ENCODE measurements at regions not wholly inside any gene's neighbourhood (a gene's known extent, or its start where the extent isn't known, plus 50 kb on each side); places are given as distances from the start of the nearest gene placed in this dataset.
"Not testable (repeated sequence)": the region's sequence is repeated elsewhere in the genome, so short reads cannot be mapped to it uniquely, and the experiment has no call there.

DNA sequence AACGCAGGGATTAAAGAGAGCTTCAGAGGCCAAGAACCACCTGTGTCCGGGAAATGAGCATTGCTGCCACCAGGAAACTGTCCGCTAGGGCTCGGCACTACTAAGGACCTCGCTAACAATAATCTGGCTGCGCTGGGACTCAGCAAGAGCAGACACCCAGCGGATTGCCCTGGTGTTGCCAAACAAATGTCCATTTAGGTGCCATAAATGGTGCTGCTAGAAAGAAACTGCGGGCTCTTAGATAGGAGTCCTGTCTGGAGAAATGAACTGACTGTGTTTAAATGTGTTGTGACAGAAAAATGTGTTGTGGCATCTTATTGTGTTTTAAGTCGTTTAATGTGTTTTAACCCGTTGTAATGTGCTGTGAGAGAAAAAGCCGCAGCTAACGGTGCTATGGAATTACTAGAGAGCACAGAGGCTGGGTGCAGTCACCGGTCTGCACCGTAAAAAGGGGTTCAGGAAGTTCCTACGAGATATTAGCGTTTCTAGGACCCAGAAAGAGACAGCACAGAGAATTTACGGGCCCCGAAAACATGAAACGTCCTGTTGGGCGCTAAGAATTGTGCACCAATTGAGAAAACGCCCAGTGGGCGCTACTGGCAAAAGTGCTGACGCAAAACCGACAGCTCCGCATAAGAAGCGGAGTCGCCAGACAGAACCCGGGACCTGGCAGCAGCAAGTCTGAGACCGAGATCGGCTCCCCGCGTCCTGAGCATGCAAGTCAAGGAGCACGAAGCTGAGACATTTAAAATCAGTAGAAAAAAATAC, 90.6 kb downstream of the ANXA2R start:
- DNase-seq = no peak

DNA sequence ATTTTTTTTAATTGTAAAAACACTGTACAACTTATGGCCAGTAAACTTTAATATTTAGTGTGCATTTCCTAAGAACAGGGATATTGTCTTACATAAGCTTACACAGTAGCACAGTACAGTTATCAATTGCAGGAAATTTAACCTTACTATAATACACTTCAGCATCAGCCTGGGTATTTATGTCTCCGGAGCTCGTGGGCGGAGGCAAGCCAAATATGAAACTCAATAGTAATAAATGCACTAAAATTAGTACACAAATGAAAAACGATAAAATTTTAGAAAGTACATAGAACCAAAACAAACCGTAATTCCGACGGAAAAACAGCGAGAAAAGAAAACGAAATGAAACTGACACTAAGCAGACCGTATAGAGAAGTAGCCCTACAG, 91.2 kb downstream of the ANXA2R start:
- DNase-seq = no peak

DNA sequence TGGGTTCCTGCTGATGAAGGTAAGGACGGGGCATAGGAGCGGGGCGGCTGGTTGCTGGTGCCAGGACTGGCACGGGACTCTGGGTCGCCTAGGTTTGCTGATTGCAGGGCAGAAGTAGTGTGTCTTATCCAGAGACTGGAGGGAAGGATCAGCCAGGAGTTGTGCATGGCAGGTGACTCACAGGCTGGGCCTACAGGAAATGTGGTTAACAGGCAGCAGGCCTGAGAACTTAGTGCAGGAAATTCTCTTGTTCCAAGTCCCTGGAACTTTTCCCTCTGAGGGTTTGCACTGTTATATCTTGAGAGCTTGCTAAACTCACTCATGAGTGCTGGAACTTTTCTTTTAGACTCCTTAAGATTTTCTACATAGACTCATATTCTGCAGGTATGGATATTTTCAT, 95.1 kb downstream of the ANXA2R start:
- no peak for DNase-seq

DNA sequence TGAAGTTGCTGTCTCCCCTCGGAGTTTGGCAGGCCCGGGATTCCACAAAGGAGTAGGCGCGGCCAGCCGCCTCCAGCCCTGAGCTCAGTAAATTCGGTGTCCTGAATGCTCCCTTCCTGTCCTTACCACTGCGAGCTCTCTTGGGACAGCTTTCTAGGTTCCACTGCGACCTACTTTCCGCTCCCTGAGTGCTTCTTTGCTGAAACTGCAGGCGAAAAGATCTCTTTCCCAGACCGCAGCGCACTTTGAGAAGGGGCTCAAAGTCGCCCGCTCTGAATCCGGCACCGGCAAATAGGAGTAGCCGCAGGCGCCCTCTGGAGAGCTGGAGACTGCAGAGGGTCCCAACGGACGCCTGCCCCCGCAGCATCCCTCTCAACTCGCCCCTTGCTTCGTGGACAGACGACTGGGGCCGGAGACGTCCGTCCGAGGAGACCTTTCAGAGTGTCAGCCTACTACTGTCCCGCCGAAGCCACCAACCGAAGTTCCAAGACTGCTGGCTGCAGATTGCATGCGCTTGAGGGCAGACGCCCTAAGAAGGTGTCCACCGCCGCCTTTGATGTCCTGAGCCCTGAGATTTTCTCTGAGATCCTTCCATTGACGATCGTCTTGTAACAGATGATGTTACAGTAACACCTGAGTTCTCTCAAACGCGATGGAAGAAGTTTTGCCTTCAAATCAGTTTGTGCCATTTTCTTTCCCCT, 96.0 kb downstream of the ANXA2R start:
- DNase-seq = no peak

DNA sequence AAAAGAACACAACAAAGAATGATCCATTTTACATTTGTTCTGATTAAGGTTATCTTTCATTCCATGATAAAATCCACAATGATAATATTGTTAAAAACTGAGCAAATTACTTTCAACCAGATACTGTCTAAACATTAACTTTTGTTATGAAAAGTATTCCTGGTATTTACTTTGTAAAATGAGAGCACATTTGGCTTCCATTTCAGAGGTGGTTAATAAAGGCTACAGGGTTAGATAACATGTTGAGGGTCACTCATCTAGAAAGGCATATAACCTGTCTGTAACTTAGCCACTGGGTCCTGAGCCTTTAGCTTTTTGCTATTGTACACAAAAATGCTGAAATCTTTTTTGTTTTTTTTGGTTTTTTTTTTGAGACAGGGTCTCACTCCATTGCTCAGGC, 99.3 kb downstream of the ANXA2R start:
- DNase-seq = no peak

DNA sequence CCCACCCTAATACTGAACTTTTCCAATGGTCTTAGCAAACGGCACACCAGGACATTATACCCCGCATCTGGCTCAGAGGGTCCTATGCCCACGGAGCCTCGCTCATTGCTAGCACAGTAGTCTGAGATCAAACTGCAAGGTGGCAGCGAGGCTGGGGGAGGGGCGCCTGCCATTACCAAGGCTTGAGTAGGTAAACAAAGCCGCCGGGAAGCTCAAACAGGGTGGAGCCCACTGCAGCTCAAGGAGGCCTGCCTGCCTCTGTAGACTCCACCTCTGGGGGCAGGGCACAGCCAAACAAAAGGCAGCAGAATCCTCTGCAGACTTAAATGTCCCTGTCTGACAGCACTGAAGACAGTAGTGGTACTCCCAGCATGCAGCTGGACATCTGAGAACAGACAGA, 108.1 kb downstream of the ANXA2R start:
- DNase-seq = not testable (repeated sequence)

DNA sequence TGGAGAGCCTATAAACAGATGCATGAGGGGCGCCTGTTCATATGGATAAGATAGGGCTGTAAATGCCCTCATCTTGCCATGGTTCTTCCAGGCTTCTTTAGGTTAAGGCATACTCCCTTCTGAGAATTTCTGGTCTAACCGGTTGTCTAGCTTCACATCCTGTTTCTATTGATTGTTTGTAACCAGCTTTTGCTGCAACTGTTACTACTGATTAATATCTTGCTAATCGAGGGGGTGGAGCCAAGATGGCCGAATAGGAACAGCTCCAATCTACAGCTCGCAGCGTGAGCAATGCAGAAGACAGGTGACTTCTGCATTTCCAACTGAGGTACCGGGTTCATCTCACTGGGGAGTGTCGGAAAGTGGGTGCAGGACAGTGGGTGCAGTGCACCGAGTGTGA, 108.7 kb downstream of the ANXA2R start:
- not testable (repeated sequence) for DNase-seq

DNA sequence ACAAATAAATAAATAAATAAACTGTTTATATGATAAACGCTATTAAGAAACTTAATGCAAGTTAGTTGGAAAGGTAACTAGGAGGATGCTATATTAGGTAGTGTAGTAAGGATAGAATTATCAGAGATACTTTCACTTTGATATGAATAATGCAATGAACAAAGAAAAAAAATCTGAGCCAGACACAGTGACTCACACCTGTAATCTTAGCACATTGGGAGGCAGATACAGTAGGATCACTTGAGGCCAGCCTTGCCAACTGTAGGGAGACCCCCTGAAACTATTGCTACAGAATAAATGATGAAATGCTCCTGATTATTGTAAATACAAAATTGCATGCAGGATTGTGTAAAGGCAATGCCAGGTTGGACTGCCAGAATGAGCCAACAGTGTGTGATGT, 109.2 kb downstream of the ANXA2R start:
- DNase-seq = no peak

DNA sequence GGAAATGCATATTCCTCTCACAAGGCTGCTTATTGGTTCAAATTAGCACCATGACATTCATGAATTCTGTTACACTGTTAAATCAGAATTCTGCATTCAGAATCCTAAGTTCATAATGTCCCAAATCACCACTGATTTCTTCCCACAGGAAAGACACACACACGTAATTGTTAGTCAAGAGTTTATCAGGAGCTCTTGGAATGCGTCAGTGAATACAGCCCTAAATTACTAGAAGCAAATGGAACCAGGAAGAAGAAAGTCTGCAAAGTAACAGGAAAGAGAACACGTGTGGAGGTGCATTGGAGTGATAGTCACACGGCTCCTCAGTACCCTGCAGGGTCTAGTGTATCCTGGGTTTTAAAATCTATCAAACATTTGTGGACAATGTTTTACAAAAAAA, 110.2 kb downstream of the ANXA2R start:
- no peak for DNase-seq

DNA sequence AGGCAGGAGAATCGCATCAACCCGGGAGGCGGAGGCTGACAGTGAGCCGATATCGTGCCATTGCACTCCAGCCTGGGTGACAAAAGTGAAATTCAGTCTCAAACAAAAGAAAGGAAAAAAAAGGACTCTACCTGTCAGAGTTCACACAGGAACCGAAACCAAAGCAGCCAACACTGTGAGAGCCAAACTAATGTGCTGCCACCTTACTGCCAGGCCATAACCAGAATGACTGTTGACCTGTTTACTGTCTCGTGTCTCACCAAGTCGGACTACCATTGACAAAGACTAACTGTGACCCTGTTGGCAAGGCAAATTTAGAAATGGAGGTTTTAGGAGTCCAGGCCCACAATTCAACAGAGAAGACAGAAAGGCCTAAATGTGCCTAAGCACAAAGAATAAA, 112.4 kb downstream of the ANXA2R start:
- no peak for DNase-seq

DNA sequence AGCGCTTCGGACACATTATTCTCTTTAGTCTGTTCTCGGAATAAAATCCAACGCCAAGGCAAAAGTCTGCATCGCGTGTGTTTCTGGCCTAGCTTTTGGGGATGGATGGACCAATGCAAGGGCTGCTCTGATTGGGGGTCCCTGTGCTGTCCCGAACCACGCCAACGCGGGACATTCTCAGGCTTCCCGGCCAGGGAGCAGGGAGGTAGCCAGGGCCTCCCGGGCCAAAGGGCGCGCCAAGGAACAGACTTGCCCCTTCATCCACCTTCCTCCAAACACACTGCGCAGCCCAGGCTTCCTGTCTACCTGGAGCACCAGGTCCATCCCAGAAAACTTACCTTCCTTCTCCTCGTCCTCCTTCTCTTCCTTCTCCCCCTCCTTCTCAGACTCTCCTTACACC, 113.0 kb upstream of the SELENOP start:
- no peak for DNase-seq

DNA sequence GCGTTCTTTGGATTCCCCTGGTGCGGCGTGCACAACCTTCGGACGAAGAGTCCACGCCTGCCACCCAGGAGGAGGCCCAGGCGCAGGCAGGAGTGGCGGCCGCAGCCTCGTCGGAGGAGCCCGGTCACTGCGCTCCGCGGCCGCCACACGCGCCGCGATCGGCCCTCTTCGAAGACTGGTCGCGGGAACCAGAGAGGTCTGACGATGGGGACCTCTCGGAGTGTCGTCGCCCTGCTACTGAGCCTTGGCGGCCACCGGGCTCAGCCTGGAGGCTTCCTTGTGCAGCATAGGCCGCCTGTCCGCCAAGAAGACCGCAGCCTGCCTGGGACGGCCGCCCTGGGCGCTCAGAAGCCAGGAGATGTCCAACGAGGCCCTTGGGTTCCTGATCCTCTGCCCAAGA, 112.5 kb upstream of the SELENOP start:
- DNase-seq = no peak

DNA sequence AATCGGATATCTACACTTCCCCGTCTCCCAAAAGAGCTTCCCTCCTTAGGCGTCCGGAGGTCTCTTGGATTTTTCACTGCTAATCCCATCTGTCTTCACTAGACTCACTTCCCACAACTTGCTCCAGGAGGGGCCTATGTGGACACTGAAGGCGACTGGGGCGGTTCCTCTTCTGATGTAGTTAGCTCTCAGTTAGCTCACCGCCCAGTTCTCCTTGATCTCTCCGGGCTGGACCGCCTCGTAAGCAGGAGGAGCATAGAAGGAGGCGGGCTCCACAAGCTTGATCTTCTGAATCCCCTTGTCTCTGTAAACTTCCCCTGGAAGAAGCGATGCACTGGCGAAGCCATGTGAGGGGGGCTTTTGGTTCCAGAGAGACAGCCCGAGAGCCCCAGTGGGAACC, 112.0 kb upstream of the SELENOP start:
- DNase-seq = no peak

DNA sequence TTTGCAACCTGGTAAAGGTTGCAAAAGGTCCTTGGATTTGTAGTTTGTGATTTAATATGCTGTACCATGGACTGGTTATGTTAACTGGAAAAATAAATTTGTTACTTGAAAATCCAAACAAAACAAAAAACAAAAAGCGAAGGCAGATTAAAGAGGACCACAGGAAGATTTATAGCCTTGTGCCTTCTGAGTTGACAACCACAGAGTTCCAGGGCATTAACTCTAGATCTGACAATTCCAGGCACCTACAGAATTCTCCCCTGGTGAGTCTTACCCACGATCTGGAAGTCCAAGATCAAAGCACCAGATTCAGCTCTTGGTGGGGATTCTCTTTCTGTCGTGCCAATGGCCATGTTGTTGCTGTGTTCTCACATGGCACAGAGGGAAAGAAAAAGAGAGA, 107.9 kb upstream of the SELENOP start:
- DNase-seq = no peak

DNA sequence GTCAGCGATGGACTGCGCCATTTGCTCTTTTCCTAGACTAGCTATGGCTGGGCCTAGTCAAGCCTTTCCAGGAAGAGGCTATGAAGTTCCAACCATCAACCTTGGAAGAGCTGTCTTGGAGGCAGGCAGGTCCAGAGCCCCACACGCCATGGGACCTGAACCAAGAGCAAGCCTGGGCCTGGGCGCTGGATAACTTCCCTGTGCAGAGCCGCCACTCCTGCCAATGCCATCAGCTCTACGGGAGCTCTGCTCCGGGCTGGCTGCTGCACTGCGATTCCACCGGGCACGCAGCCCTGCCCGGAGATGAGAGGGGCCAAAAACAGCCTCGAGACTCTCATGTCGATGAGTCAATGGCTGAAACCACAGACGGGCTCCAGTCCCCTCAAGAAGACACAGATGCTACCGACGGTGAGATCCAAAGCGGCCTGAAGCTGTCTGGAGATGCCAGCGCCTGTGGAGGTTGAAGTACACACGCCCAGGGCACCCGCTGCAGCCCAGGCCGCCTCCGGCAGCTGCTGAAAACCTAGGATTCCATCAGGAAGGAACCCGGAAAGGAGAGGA, 103.7 kb upstream of the SELENOP start:
- DNase-seq = no peak

DNA sequence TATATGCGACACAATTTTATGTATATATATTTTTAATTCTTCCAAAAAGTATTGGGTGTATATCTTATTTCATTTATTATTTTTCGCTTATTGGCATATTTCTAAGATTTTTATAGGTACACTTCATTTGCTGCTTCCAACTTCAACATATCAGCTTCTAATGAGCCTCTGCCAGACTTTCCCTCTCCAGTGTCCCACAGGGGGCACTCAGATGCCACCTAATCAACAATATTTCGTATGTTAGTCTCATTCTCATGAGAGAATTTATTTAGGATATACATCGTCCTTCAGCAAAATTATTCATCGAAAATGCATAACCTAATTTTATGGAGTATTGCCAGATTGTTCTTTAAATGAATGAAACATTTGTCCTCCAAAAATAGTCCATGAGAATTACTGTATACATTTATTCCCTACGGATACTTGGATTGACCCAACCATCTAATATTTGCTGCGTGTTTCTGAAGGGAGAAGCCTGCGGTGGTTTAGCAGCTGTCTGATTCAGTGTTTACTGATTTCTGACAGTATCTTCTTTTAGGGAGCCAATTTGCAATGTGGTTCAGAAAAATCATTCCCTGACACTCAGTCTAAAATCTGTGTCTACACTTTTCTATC, 100.6 kb upstream of the SELENOP start:
- peak; percentile 95 for DNase-seq

DNA sequence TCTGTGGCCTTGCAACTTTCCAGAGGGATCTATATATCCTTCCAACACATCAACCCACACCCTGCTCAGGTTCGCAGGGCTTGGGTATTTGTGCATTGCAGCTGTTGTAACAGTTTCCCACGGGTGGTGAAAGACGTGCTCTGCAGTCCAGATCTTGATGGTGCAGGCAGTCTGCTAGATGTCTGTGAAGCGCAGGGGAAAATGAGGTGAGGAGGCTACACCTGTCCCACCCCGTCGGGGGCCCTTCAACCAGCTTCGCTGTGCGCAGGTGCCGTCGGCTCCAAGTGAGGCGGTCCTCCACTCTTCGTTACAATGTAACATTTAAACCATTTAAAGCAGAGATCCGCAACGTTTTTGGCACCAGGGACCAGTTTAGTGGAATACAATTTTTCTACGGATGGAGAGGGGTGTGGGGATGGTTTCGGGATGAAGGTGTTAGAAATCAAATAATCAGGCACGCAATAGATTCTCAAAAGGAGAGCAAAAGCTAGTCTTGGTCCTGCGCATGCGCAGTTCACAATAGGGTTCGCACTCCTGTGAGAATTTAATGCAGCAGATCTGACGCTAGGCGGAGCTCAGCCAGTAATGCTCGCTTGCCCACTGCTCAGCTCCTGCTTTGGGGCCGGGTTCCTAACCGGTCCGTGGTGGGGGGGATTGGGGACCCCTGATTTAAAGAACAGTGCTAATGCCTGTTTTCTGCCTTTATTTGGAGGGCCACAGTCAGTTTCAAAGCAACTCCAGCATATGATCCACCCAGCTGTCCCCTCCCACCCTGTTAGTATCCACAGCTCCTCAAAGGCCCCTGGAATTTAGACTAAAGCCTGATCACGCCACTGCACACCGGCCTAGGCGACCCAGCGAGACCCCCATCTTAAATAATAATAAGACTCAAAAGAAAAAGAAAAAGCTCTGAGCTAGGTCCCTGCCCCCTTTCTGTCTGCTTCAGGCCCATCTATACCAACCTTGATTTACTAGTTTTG, 97.1 kb upstream of the SELENOP start:
- DNase-seq = peak; percentile 99

DNA sequence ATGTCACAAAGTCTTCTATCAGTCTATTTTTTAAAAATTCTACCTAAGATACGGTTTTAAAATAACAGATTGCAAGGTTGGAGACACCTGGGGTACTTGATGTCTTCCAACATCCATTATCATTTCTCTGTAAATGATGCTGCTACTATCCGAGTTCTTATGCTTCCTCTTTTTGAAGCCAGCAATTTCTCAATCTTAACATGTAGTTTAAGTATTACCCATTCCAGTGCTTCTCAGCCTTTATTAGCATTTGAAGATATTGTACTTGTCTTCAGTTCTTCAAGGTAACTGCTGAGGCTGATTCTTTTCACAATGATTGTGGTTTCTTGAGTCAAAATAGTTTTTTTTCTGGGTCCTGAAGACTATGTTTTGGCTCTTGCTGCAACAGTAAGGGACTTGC, 96.4 kb upstream of the SELENOP start:
- no peak for DNase-seq

DNA sequence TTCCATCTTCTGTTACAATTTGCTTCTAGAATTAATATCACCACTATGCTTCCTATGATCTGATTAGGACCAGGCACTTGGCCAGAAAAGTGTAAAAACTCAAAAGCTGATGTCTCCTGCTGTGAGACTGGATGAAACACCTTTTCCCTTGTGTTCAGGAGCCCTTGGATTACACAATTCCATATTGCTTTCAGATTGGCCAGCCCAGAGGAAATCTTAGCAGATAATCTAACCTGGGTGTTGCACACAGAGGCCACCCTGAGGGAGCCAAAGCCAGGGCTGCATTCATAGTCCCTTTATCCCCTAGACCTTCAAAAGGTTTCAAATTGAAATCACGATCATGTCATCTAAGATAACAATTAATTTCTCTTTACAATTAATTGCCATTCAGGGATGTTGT, 94.1 kb upstream of the SELENOP start:
- no peak for DNase-seq

DNA sequence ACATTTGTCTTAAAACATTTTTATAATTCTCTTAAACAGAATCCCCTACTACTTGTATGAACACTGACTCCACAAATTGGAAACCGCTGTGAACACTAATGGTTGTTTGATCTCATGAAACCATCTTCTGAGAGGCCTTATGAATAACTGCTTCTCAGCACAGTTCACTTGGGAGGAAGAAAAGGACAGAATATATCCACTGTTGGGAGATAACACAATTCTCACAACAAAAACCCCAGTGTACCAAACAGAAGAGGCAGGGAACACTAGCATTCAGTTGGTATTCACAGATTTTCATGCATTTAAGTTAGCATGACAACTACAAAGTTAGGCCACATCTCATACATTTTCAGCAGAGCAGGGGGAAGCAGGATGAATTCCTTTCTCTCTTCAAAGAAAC, 89.0 kb upstream of the SELENOP start:
- DNase-seq = no peak

DNA sequence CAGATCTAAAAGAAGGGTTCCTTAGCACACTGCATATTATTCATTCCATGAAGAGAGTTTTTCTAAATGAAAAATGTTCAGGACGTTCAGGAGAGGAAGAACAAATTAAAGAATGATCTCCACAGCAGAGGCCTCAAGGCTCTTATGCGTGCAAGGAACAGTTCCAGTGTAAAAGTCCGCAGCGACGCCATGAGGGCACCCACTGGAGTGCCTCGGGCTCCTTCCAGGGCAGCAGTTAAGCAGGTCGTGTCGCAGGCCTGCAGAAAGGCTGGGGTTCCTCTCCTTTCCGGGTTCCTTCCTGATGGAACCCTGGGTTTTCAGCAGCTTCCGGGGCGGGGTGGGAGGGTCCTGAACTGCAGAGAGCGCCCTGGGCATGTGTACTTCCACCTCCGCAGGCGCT, 87.1 kb upstream of the SELENOP start:
- DNase-seq = no peak

DNA sequence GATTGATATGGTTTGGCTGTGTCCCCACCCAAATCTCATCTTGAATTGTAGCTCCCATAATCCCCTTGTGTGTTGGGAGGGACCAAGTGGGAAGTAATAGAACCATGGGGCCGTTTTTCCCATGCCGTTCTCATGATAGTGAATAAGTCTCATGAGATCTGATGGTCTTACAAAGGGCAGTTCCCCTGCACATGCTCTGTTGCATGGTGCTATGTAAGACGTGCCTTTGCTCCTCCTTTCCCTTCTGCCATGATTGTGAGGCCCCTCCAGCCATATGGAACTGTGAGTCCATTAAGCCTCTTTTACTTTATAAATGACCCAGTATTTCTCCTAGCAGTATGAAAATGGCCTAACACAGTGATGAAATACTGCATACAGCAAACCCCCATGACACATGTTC, 84.8 kb upstream of the SELENOP start:
- no peak for DNase-seq

DNA sequence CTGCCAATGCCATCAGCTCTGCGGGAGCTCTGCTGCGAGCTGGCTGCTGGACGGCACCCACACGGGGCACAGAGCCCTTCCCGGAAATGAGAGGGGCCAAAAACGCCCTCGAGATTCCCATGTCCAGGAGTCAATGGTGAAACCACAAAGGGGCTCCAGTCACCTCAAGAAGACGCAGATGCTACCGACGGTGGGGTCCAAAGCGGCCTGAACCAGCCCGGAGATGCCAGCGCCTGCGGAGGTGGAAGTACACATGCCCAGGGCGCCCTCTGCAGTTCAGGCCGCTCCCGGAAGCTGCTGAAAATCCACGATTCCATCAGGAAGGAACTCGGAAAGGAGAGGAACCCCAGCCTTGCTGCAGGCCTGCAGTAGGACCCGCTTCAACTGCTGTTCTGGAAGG, 82.4 kb upstream of the SELENOP start:
- DNase-seq = no peak

Data from NCI-H748 treated with DMSO at 0.1 percent for 48 hours (cell line).